C4-2B (cell line): ENCODE measurements at regions not wholly inside any gene's neighbourhood (a gene's known extent, or its start where the extent isn't known, plus 50 kb on each side); places are given as distances from the start of the nearest gene placed in this dataset.

ENCODE experiments used
- H3K27ac ChIP-seq: fragments of 450-650 bp; 2 replicates; pipeline ENCODE4 v1.5.1; 2017
- CTCF ChIP-seq: fragments of 450-650 bp; conservative IDR thresholded peaks from 2 replicates; pipeline ENCODE4 v1.5.1; 2017; ENCODE audit warnings: mild to moderate bottlenecking
- ZFX ChIP-seq: fragments of 450-650 bp; IDR thresholded peaks from 2 replicates; pipeline ENCODE4 v1.6.1; 2017

GRCh38 chr2:57504787-57505186, 541.8 kb upstream of the VRK2 start:
- TF ChIP-seq ZFX: no peak
- no peak for TF ChIP-seq CTCF
- H3K27ac ChIP-seq: no peak overlapping the region

DNA sequence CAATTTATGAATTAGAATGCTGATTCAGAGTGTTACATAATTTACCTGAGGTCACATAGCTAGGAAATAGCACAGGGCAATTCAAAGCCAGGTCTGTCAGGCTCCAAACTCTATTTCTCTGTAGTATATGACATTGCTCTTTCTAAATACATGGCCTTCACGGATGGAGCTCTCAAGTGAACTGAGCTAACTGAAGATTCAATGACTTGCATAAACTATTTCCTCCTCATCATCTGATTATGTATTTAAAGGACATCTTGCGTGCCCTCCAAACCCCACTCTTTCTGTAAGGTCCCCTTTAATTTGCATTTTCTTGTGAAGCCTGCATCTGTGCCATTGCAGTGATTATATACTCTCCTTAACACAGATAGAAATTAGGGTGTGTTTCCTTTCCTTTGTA, 537.4 kb upstream of the VRK2 start:
- TF ChIP-seq CTCF: no peak
- no peak overlapping the region for H3K27ac ChIP-seq

DNA sequence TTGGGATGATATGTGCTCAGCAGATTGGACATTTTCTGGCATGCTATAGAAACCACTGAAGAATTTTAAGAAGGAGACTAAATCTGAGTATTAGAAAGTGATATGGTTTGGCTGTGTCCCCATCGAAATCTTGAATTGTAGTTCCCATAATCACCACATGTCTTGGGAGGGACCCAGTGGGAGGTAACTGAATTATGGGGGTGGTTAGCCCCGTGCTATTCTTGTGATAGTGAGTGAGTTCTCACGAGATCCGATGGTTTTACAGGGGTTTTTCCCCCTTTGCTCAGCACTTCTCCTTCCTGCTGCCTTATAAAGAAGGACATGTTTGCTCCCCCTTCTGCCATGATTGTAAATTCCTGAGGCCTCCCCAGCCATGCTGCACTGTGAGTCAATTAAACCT, 535.9 kb upstream of the VRK2 start:
- no peak overlapping the region for H3K27ac ChIP-seq

GRCh38 chr2:57515366-57515765, 531.2 kb upstream of the VRK2 start:
- TF ChIP-seq ZFX (no peak), CTCF (no peak)
- H3K27ac ChIP-seq: no peak overlapping the region

More for the DNA sequence above, 535.9 kb upstream of the VRK2 start:
- TF ChIP-seq CTCF: no peak; the same call in 1 of the 2 replicates
- no peak for TF ChIP-seq ZFX

- no peak for TF ChIP-seq ZFX
- peak; percentile 51 for TF ChIP-seq CTCF
- no peak overlapping the region for H3K27ac ChIP-seq
These were observed 529.8 kb upstream of the VRK2 start for GRCh38 chr2:57516698-57517340.

GRCh38 chr2:57523304-57523703, 523.3 kb upstream of the VRK2 start:
- TF ChIP-seq CTCF (no peak), ZFX (no peak)
- H3K27ac ChIP-seq: no peak overlapping the region

- no peak overlapping the region for H3K27ac ChIP-seq
- no peak for TF ChIP-seq ZFX
- TF ChIP-seq CTCF: no peak
These were observed 518.9 kb upstream of the VRK2 start for GRCh38 chr2:57527685-57528084.
